ENCODE measurements at regions not wholly inside any gene's neighbourhood (a gene's known extent, or its start where the extent isn't known, plus 50 kb on each side); places are given as distances from the start of the nearest gene placed in this dataset.

DNA sequence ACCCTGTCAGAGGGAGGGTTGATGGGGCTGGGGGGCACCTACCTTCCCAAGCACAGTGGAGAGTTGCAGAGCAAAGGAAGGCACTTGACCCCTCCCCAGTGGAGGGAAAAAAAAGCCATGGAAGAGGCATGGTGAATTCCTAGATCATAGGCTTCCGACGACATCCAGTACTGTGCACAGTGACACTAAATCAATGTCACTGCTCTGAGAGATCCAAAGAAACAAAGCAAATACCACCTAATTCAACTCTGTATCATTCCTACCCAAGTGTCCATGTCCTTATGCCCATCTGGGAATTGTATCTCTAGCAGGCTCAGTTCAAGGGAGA is 344.2 kb upstream of the NCAM1 start:
- DNase-seq (ENCODE audit: low read depth, low spot score) = no peak
- Histone ChIP-seq H4K20me1 (replicated peaks; ENCODE audit: control insufficient read depth, extremely low read depth, insufficient read depth, low read length) (no peaks in the 10 kb centered on the region), H2AFZ (ENCODE audit: low read depth, low read length) (no peak overlapping the region), H3K9me1 (replicated peaks; ENCODE audit: control insufficient read depth, extremely low read depth, insufficient read depth, low read length) (no peaks in the 10 kb centered on the region), H3K4me3 (replicated peaks in 1 of 3; ENCODE audit: insufficient read depth in 1 of 3, low read depth in 1 of 3, low read length in 3 of 3) (no peak overlapping the region), H3K9me3 (replicated peaks; ENCODE audit: control insufficient read depth, insufficient read depth, low read length) (no peaks in the 10 kb centered on the region), H3K36me3 (ENCODE audit: control insufficient read depth in 2 of 2, extremely low read depth in 1 of 2, insufficient read depth in 2 of 2, low read length in 2 of 2) (no peaks in the 10 kb centered on the region), H3K9ac (replicated peaks; ENCODE audit: extremely low read depth, insufficient read depth, low read length) (no peak overlapping the region), H3K79me2 (ENCODE audit: control insufficient read depth, insufficient read depth, low read length) (no peaks in the 10 kb centered on the region), H3K4me2 (ENCODE audit: insufficient read depth, low read length) (no peak overlapping the region), H3K27me3 (ENCODE audit: control insufficient read depth in 2 of 2, insufficient read depth in 2 of 2, low read length in 2 of 2) (no peaks in the 10 kb centered on the region), H3K27ac (ENCODE audit: insufficient read depth, low read depth, low read length) (no peak overlapping the region), H3K4me1 (ENCODE audit: control insufficient read depth, extremely low read depth, insufficient read depth, low read length) (peaks cover 13% of the 10 kb centered on the region)
- TF ChIP-seq MYC (IDR thresholded peaks at IDR 0.05; ENCODE audit: low read depth, low read length) (no peak), POLR2A (IDR thresholded peaks at IDR 0.05; ENCODE audit: low read depth, low read length) (no peak), EZH2 (IDR thresholded peaks at IDR 0.05; ENCODE audit: borderline replicate concordance, low read depth, low read length, severe bottlenecking) (no peak), GATA2 (IDR thresholded peaks at IDR 0.05; ENCODE audit: insufficient read depth, insufficient read length, low read depth, low read length) (no peak), JUN (IDR thresholded peaks at IDR 0.05; ENCODE audit: borderline replicate concordance, insufficient read depth, insufficient read length, low read depth) (no peak), FOS (IDR thresholded peaks at IDR 0.05; ENCODE audit: borderline replicate concordance, insufficient read depth, low read length) (no peak), POLR2AphosphoS5 (IDR thresholded peaks at IDR 0.05; ENCODE audit: insufficient read depth, low read depth, low read length) (no peak)
- TF ChIP-seq, protein P1, sequence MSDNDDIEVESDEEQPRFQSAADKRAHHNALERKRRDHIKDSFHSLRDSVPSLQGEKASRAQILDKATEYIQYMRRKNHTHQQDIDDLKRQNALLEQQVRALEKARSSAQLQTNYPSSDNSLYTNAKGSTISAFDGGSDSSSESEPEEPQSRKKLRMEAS (IDR thresholded peaks at IDR 0.05; ENCODE audit: insufficient read depth, insufficient read length) = no peak
- TF ChIP-seq, protein P2, sequence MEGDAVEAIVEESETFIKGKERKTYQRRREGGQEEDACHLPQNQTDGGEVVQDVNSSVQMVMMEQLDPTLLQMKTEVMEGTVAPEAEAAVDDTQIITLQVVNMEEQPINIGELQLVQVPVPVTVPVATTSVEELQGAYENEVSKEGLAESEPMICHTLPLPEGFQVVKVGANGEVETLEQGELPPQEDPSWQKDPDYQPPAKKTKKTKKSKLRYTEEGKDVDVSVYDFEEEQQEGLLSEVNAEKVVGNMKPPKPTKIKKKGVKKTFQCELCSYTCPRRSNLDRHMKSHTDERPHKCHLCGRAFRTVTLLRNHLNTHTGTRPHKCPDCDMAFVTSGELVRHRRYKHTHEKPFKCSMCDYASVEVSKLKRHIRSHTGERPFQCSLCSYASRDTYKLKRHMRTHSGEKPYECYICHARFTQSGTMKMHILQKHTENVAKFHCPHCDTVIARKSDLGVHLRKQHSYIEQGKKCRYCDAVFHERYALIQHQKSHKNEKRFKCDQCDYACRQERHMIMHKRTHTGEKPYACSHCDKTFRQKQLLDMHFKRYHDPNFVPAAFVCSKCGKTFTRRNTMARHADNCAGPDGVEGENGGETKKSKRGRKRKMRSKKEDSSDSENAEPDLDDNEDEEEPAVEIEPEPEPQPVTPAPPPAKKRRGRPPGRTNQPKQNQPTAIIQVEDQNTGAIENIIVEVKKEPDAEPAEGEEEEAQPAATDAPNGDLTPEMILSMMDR (IDR thresholded peaks at IDR 0.05; ENCODE audit: extremely low read depth in 1 of 2, insufficient read depth in 1 of 2, low read depth in 1 of 2, low read length in 2 of 2) = no peak
- ChIA-PET CTCF (interaction anchor here (0.8 kb wide), 1 partner anchor 29 kb away, joined by 3 read pairs; no protein-coding TSS in a partner anchor), POLR2A (no interaction called here)
- intact Hi-C loops (cut with micrococcal nuclease) (no loop called here), dilution Hi-C loops (cut with MboI; ENCODE audit: extremely low pct_ligation_motif_present, low sequenced_read_pairs) (no loop called here)
- no TSS peak for BruUV-seq (replicated peaks)
- FAIRE-seq = no peak
